Thoracic aorta (tissue), 2 donors: ENCODE measurements at regions not wholly inside any gene's neighbourhood (a gene's known extent, or its start where the extent isn't known, plus 50 kb on each side); places are given as distances from the start of the nearest gene placed in this dataset.
"Not testable (repeated sequence)": the region's sequence is repeated elsewhere in the genome, so short reads cannot be mapped to it uniquely, and the experiment has no call there.

Experiments used
- ATAC-seq: fragments of 150-250 bp; one replicate; pipeline ENCODE4 v1.8.0; 2017; ENCODE audit warnings: low read depth; ENCODE audit not compliant: insufficient number of reproducible peaks, low FRiP score
- DNase-seq: peaks from one replicate; pipeline ENCODE4 v3.0.0-alpha.2; 2020; ENCODE audit warnings: low spot score
- H3K27ac ChIP-seq, 2 donors: fragments of 200-600 bp; sonication (generic); 1 replicate in 1 of 2; 2 replicates in 1 of 2; pipeline ENCODE4 v1.5.1; 2016; ENCODE audit warnings: mild to moderate bottlenecking in 2 of 2, moderate library complexity in 2 of 2
- H3K27me3 ChIP-seq: fragments of 200-600 bp; sonication (generic); replicated peaks from 2 replicates; pipeline ENCODE4 v1.6.0; 2016; ENCODE audit warnings: mild to moderate bottlenecking; ENCODE audit not compliant: insufficient read depth
- H3K36me3 ChIP-seq: fragments of 200-600 bp; sonication (generic); one replicate; pipeline ENCODE4 v1.5.1; 2016
- H3K4me1 ChIP-seq, 2 donors: fragments of 200-600 bp; sonication (generic); 1 replicate in 1 of 2; 2 replicates in 1 of 2; pipeline versions ENCODE4 v1.5.1 to v1.6.0; 2016; ENCODE audit warnings: low read depth in 2 of 2, mild to moderate bottlenecking in 1 of 2; ENCODE audit not compliant: control insufficient read depth in 1 of 2
- H3K4me3 ChIP-seq: fragments of 200-600 bp; sonication (generic); 2 replicates; pipeline ENCODE4 v1.5.1; 2016; ENCODE audit warnings: mild to moderate bottlenecking
- H3K9me3 ChIP-seq: fragments of 200-600 bp; sonication (generic); 2 replicates; pipeline ENCODE4 v1.5.1; 2016

GRCh38 chr7:75201606-75202079 is 109.3 kb downstream of the GTF2IRD2B start:
- not testable (repeated sequence) for H3K4me3 ChIP-seq, H3K9me3 ChIP-seq, H3K27me3 ChIP-seq, H3K36me3 ChIP-seq, DNase-seq, H3K4me1 ChIP-seq, H3K27ac ChIP-seq
- ATAC-seq, result peak; percentile 65

GRCh38 chr7:75205367-75206085 is 113.1 kb downstream of the GTF2IRD2B start:
- ATAC-seq, H3K36me3 ChIP-seq, DNase-seq, H3K4me1 ChIP-seq, H3K9me3 ChIP-seq, H3K27me3 ChIP-seq, H3K4me3 ChIP-seq, H3K27ac ChIP-seq: not testable (repeated sequence)

DNA sequence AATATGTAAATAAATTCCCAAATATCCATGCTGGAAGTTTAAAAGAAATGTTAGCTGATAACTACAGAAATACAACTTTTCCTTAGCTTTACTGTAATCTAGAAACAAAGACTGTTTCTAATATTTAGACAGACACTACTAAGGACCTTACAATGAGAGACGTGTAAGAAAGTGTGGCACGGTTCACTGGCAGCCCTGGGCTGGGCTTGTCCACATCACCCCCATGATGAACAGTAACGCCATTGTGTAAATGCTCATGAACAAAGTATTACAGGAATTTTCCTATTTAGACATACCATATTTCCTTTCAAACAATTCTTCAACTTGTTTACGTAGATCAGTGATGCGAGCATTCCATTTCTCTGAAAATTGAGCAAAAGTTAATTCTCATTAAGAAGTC is 123.1 kb downstream of the GTF2IRD2B start:
- not testable (repeated sequence) for ATAC-seq, H3K4me1 ChIP-seq, H3K27me3 ChIP-seq, H3K4me3 ChIP-seq, DNase-seq, H3K36me3 ChIP-seq, H3K9me3 ChIP-seq, H3K27ac ChIP-seq

- H3K36me3 ChIP-seq, H3K9me3 ChIP-seq, DNase-seq, ATAC-seq, H3K4me3 ChIP-seq, H3K27ac ChIP-seq, H3K27me3 ChIP-seq, H3K4me1 ChIP-seq: not testable (repeated sequence)
Observed at GRCh38 chr7:75216963-75217362, 124.6 kb downstream of the GTF2IRD2B start.

DNA sequence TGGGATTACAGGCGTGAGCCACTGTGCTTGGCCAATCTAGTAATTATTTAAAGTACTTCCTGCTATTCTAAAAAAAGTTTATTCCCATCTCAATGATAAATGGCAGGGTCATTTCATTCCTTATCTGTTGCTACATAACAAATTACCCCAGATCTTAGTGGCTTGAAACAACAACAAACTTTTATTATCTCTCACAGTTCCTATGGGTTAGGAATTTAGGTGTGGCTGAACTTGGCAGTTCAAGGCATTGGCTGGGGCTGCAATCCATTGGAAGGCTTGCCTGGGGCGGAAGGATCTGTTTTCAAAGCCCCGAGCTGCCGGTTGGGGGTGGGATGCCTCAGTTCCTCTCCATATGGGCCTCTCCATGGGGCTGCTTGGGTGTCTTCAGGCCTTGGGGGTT is 133.7 kb downstream of the GTF2IRD2B start:
- H3K9me3 ChIP-seq, H3K4me1 ChIP-seq, DNase-seq, H3K36me3 ChIP-seq, ATAC-seq, H3K27ac ChIP-seq, H3K4me3 ChIP-seq, H3K27me3 ChIP-seq: not testable (repeated sequence)

- not testable (repeated sequence) for DNase-seq, H3K4me3 ChIP-seq, ATAC-seq, H3K27me3 ChIP-seq, H3K9me3 ChIP-seq, H3K27ac ChIP-seq, H3K36me3 ChIP-seq, H3K4me1 ChIP-seq
Observed at GRCh38 chr7:75229558-75229957, 137.2 kb downstream of the GTF2IRD2B start.

DNA sequence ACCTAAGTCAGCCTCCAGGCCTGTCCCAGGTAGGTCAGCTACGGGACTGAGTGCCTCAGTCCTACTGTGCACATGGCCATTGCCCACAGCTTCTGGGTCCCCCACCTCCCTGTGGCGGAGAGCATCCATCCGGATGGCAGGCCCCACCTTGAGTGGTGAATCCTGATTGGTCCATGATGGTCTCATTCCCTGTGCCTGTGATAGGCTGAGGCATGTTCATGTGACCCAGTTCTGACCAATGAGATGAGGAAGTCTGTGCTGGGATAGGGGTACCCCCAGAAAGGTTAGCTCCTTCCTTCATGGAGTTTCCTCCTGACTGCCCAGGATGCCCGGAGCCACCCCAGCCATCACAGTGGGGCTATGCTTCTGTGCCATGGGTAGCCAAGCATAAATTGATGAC is 138.2 kb downstream of the GTF2IRD2B start:
- H3K27me3 ChIP-seq, ATAC-seq, H3K27ac ChIP-seq, DNase-seq, H3K36me3 ChIP-seq, H3K4me3 ChIP-seq, H3K9me3 ChIP-seq, H3K4me1 ChIP-seq: not testable (repeated sequence)

DNA sequence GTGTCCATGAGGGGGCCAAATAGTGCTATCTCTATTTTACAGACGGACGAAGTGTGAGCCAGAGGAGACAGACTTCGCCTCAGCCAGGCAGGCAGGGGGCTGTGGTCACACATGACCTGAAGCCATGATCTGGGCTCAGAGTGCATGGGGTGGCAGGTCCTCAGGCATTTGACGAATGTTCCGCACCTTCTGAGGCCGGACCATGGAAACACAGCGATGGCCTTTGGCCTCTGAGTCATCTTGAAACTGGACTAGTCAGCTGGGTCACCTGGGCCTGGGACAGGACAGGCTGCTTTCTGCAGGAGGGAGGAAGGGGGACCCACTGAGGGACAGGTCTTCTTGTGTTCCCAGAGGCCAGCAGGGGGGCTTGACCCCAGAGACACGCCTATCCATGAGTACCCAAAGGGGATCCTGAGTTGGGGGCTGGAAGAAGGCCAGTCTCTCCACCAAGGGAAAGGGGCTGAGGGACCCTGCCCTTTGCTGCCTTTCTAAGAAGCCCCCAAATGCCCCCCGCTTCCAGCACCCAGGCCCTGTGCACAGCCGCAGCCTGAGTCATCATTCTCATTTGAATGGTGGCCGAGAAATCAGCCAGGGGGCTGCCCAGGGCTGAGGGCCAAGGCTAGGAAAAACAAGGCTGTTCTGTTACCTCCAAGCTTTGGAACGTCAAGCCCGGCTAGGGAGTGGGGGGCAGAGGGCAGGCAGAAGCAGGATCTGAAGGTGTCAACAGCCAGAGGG is 142.9 kb downstream of the GTF2IRD2B start:
- H3K4me3 ChIP-seq, ATAC-seq, DNase-seq, H3K4me1 ChIP-seq, H3K27me3 ChIP-seq, H3K36me3 ChIP-seq, H3K27ac ChIP-seq, H3K9me3 ChIP-seq: not testable (repeated sequence)

GRCh38 chr7:75235827-75236167 is 143.4 kb downstream of the GTF2IRD2B start:
- ATAC-seq, DNase-seq, H3K27ac ChIP-seq, H3K4me1 ChIP-seq, H3K9me3 ChIP-seq, H3K27me3 ChIP-seq, H3K36me3 ChIP-seq, H3K4me3 ChIP-seq: not testable (repeated sequence)

- DNase-seq, H3K4me1 ChIP-seq, H3K27ac ChIP-seq, H3K9me3 ChIP-seq, H3K4me3 ChIP-seq, H3K27me3 ChIP-seq, H3K36me3 ChIP-seq: not testable (repeated sequence)
- ATAC-seq, result peak; percentile 89
Observed at GRCh38 chr7:75237255-75238187, 145.1 kb downstream of the GTF2IRD2B start.

GRCh38 chr7:75238309-75238708 is 145.9 kb downstream of the GTF2IRD2B start:
- H3K4me1 ChIP-seq, ATAC-seq, DNase-seq, H3K36me3 ChIP-seq, H3K27me3 ChIP-seq, H3K4me3 ChIP-seq, H3K9me3 ChIP-seq, H3K27ac ChIP-seq: not testable (repeated sequence)

- not testable (repeated sequence) for ATAC-seq, H3K4me1 ChIP-seq, DNase-seq, H3K27me3 ChIP-seq, H3K9me3 ChIP-seq, H3K4me3 ChIP-seq, H3K27ac ChIP-seq, H3K36me3 ChIP-seq
Observed at GRCh38 chr7:75243638-75244037, 151.2 kb downstream of the GTF2IRD2B start.
